ENCODE measurements at regions not wholly inside any gene's neighbourhood (a gene's known extent, or its start where the extent isn't known, plus 50 kb on each side); places are given as distances from the start of the nearest gene placed in this dataset.

- DNase-seq, result no peak
Measured at GRCh38 chr4:116397714-116398113, 687.7 kb downstream of the TRAM1L1 start.

- no peak for DNase-seq
Measured at GRCh38 chr4:116397291-116397690, 688.1 kb downstream of the TRAM1L1 start.

GRCh38 chr4:116395408-116395807 lies 690.0 kb downstream of the TRAM1L1 start:
- no peak for DNase-seq

GRCh38 chr4:116391020-116391419 lies 694.4 kb downstream of the TRAM1L1 start:
- DNase-seq, result no peak

GRCh38 chr4:116389139-116389538 lies 696.2 kb downstream of the TRAM1L1 start:
- no peak for DNase-seq

- DNase-seq, result no peak
Measured at GRCh38 chr4:116387937-116388474, 697.4 kb downstream of the TRAM1L1 start.

GRCh38 chr4:116386856-116387255 lies 698.5 kb downstream of the TRAM1L1 start:
- DNase-seq, result no peak

- no peak for DNase-seq
Measured at GRCh38 chr4:116385583-116385982, 699.8 kb downstream of the TRAM1L1 start.

- DNase-seq, result no peak
Measured at GRCh38 chr4:116374815-116375214, 710.6 kb downstream of the TRAM1L1 start.

- DNase-seq, result no peak
Measured at GRCh38 chr4:116362583-116362982, 722.8 kb downstream of the TRAM1L1 start.

GRCh38 chr4:116361790-116362189 lies 723.6 kb downstream of the TRAM1L1 start:
- no peak for DNase-seq

GRCh38 chr4:116358633-116359222 lies 726.6 kb downstream of the TRAM1L1 start:
- peak; percentile 48 for DNase-seq

- DNase-seq, result peak; percentile 35
Measured at GRCh38 chr4:116357758-116358157, 727.6 kb downstream of the TRAM1L1 start.

GRCh38 chr4:116346750-116347149 lies 738.6 kb downstream of the TRAM1L1 start:
- DNase-seq, result no peak

GRCh38 chr4:116343809-116344208 lies 741.6 kb downstream of the TRAM1L1 start:
- peak; percentile 75 for DNase-seq

- DNase-seq, result no peak
Measured at GRCh38 chr4:116342143-116342542, 743.2 kb downstream of the TRAM1L1 start.

- no peak for DNase-seq
Measured at GRCh38 chr4:116332508-116332907, 752.9 kb downstream of the TRAM1L1 start.

GRCh38 chr4:116328261-116328860 lies 757.0 kb downstream of the TRAM1L1 start:
- DNase-seq, result no peak

GRCh38 chr4:116323606-116324005 lies 761.8 kb downstream of the TRAM1L1 start:
- DNase-seq, result no peak

GRCh38 chr4:116321471-116321870 lies 763.9 kb downstream of the TRAM1L1 start:
- no peak for DNase-seq

- DNase-seq, result no peak
Measured at GRCh38 chr4:116320859-116321258, 764.5 kb downstream of the TRAM1L1 start.

- no peak for DNase-seq
Measured at GRCh38 chr4:116303736-116304188, 781.6 kb downstream of the TRAM1L1 start.

- DNase-seq, result no peak
Measured at GRCh38 chr4:116302990-116303735, 782.2 kb downstream of the TRAM1L1 start.

GRCh38 chr4:116275006-116275405 lies 810.4 kb downstream of the TRAM1L1 start:
- DNase-seq, result no peak

All from GF-D8 (cell line).